B cell (primary cell): ENCODE measurements at regions not wholly inside any gene's neighbourhood (a gene's known extent, or its start where the extent isn't known, plus 50 kb on each side); places are given as distances from the start of the nearest gene placed in this dataset.

Source experiments
- EZH2 ChIP-seq: IDR thresholded peaks from 2 replicates; pipeline ENCODE4 v1.6.1; 2012; ENCODE audit warnings: borderline replicate concordance, low read depth, mild to moderate bottlenecking, moderate library complexity, low read length; ENCODE audit not compliant: insufficient read depth, poor library complexity, severe bottlenecking
- TF ChIP-seq, protein P1 (sequence below): fragments of 200-600 bp; IDR thresholded peaks from one replicate; pipeline ENCODE4 v1.8.0; 2022; ENCODE audit warnings: antibody characterized with exemption, mild to moderate bottlenecking

DNA sequence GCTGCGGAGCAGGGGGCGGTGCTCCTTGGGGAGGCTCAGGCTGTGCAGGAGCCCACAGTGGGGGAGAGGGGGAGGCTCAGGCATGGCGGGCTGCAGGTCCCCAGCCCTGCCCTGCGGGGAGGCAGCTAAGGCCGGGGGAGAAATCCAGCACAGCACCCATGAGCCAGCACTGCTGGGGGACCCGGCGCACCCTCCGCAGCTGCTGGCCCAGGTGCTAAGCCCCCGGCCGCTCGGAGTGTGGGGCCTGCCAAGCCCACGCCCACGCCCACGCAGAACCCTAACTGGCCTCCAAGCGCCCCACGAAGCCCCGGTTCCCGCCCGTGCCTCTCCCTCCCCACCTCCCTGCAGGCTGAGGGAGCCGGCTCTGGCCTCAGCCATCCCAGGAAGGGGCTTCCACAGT, 145.6 kb upstream of the SEL1L start:
- TF ChIP-seq, protein P1, sequence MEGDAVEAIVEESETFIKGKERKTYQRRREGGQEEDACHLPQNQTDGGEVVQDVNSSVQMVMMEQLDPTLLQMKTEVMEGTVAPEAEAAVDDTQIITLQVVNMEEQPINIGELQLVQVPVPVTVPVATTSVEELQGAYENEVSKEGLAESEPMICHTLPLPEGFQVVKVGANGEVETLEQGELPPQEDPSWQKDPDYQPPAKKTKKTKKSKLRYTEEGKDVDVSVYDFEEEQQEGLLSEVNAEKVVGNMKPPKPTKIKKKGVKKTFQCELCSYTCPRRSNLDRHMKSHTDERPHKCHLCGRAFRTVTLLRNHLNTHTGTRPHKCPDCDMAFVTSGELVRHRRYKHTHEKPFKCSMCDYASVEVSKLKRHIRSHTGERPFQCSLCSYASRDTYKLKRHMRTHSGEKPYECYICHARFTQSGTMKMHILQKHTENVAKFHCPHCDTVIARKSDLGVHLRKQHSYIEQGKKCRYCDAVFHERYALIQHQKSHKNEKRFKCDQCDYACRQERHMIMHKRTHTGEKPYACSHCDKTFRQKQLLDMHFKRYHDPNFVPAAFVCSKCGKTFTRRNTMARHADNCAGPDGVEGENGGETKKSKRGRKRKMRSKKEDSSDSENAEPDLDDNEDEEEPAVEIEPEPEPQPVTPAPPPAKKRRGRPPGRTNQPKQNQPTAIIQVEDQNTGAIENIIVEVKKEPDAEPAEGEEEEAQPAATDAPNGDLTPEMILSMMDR, result no peak
- no peak for TF ChIP-seq EZH2
